ENCODE measurements at regions not wholly inside any gene's neighbourhood (a gene's known extent, or its start where the extent isn't known, plus 50 kb on each side); places are given as distances from the start of the nearest gene placed in this dataset.
"Not testable (repeated sequence)": the region's sequence is repeated elsewhere in the genome, so short reads cannot be mapped to it uniquely, and the experiment has no call there.

DNA sequence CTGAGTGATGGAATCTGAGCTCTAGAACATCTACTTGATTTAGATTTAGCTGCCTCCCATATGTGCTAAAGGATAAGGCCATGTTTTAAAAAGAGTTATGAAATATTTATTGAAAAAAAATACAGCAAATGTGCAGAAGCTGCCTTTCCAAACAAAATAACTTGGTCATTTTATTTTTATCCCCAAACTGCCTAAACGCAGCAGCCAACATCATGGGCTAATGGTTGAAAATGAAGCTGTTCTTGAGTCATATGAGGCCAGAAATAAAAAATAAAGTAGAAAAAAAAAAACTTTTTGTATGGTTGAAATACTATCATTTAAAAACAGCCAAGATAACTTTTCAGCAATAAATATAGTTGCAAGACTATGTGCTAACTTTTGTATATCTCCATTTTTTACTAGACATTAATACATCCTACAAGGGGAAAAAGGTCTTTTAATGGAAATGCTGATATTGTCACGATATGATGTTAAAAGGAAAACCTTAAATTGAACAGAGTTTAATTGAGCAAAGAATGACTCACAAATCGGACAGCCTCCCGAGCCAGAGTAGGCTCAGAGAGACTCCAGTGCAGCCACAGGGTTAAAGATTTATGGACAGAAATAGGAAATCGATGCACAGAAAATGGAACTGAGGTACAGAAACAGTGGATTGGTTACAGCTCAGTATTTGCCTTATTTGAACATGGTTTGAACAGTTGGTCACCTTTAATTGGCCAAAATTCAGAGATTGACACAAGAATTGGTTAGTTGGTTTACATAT, 305.8 kb downstream of the MDFIC start:
- DNase-seq (ENCODE audit: low read depth in 2 of 3, low spot score in 1 of 3): no peak

DNA sequence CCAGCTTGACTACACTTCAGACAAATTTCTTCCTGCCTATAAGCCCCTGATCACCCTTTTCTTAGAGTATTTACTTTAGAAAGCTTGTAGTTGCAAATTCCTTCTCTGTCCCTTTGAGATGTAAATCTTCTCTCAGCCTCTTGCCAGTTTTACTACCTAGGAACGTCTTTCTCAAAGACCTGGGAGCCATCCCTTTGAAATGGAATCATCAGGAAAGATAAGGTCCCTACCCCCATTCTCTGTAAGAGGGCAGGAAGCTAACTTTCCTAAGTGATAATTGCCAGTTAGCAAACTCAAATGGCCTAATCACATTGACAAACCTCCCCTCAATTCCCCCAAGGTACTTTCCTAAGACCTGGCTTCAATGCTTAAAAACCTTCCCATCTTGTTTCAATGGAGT, 304.5 kb downstream of the MDFIC start:
- no peak for DNase-seq (ENCODE audit: low read depth in 2 of 3, low spot score in 1 of 3)

DNA sequence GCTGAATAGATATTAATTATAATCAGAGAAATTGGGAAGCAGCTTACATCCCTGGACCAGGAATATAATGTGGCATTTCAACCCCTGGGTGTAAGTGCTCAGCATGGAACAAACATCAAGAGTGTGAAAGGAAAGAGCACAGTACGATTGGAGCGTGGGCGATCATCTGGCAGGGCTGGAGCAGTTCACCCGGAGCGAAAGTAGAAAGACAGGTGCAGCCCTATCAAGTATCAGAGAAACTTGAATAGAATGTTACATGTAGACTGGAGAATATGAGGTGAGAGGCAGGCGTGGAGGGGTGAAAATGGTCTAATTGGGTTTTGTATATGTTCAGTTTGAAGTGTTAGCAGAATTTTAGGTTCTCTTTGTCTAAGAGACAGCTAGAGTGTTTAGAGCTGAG, 303.0 kb downstream of the MDFIC start:
- no peak for DNase-seq (ENCODE audit: low read depth in 2 of 3, low spot score in 1 of 3)

DNA sequence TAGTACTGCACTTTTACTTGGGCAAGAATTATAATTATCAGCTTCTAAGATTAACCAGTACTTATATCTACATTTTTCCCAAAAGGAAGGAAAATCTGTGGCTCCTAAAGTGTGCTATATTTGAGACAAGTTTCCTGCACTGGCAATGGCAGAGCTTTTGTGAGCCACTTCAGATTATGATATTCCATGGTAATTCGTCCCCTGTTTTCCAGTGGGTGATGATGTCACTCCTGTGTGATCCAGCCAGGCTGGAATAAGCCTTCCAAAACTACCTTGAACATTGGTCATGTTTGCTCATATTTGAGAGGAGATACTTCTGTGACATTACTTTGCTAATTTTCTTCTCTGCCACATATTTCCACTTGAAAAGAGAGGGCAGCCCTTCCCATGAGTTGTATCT, 302.1 kb downstream of the MDFIC start:
- DNase-seq (ENCODE audit: low read depth in 2 of 3, low spot score in 1 of 3): no peak

DNA sequence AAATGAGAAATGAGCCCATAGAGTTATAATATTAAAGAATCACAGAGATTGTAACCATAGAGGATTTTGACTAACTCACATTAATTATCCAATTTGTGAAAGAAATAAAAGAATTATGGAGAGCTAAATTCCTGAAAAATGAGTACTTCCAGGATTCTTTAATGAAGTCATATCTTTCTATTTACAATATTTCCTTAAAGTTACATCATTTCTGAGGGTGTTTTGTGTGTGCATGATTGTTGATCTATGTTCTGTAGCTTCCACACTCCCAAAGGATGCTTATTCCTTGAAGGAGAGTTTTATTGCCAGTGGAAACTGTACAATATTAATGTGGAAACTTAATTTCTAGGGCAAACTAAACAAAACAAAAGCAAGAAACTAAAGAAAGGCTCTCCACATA, 299.6 kb downstream of the MDFIC start:
- DNase-seq (ENCODE audit: low read depth in 2 of 3, low spot score in 1 of 3): no peak

DNA sequence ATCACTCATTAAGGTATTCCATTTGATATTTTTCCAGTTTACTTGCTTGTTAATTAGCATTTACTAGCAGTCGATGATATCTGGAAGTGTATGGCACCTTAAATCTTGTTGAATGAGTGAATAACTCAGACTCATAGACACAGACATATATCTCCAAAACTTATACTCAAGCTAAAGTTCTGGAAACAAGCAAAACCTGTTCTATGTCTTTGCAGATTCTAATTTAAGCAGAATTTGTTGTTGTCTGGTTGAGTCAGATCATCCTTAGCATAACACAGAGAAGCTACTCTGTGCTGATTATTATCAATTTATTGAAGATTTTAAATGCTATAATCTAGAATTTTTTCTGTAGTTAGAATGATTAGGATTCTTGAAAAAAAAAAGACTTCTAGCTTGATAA, 296.2 kb downstream of the MDFIC start:
- no peak for DNase-seq (ENCODE audit: low read depth in 2 of 3, low spot score in 1 of 3)

DNA sequence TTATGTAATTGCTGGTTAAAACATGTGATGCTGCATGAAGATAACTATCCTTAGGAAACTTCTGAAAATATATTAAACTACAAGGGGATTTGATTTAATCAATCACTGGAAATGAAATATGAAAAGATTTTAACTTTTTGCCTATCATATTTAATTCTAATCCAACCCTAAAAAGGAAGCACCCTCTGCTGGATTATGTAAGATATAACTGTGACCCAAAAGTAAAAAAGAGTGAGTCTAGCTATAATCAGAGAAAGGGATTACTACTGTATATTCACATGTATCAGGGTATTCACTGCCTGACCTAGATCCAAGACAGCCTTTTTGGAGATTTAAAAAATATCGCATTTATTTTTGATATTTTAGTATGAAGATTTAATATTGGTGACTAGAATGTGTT, 295.5 kb downstream of the MDFIC start:
- DNase-seq (ENCODE audit: low read depth in 2 of 3, low spot score in 1 of 3): no peak

DNA sequence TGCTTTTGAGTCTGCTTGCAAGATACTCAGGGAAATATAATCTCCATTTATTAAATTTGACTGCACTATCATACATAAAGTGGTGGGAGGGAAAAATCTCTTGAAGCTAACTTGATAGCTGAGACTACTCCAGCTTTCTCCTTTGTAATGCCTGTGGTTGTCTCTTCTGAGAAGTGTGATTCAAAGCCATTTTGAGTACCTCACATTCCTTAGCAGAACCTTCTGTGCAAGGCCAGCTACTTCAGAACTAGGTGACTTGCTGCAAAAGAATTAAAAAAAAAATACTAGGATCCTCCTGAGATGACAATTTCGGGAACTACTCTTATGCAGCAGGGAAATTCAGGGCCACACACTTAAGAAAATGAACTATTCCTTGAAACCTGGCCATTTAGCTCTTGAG, 294.8 kb downstream of the MDFIC start:
- DNase-seq (ENCODE audit: low read depth in 2 of 3, low spot score in 1 of 3): no peak

DNA sequence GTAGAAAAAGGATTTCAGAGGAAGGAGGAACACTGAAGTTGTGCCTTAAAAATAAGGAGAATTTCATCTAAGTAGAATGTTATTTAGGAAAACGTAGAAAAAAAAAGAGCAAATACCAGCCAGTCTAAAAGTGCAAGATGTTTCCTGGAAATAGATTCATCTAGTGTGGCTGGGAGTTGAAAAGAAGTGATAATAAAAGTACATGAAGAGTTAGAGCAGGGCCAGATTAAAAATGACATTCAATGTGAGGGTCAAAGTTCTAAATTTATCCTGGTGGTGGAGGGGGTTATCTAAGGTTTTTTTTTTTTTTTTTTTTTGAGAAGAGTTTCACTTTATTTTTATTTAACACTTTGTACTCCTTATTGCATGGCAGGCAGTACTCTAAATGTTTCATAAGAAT, 289.3 kb downstream of the MDFIC start:
- no peak for DNase-seq (ENCODE audit: low read depth in 2 of 3, low spot score in 1 of 3)

DNA sequence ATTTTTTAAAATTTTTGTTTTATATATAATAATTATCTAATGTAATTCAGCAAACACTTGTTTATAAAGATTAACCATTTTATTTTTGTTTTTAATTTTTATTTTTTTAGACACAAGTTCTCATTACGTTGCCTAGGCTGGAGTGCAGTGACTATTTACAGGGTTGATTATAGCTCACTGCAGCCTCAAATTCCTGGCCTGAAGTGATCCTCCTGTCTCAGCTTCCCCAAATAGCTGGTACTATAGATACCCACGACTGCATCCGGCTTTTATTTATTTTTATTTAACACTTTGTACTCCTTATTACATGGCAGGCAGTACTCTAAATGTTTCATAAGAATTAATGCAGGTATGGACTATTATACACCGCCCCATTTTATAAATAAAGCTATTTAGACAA, 288.7 kb downstream of the MDFIC start:
- no peak for DNase-seq (ENCODE audit: low read depth in 2 of 3, low spot score in 1 of 3)

DNA sequence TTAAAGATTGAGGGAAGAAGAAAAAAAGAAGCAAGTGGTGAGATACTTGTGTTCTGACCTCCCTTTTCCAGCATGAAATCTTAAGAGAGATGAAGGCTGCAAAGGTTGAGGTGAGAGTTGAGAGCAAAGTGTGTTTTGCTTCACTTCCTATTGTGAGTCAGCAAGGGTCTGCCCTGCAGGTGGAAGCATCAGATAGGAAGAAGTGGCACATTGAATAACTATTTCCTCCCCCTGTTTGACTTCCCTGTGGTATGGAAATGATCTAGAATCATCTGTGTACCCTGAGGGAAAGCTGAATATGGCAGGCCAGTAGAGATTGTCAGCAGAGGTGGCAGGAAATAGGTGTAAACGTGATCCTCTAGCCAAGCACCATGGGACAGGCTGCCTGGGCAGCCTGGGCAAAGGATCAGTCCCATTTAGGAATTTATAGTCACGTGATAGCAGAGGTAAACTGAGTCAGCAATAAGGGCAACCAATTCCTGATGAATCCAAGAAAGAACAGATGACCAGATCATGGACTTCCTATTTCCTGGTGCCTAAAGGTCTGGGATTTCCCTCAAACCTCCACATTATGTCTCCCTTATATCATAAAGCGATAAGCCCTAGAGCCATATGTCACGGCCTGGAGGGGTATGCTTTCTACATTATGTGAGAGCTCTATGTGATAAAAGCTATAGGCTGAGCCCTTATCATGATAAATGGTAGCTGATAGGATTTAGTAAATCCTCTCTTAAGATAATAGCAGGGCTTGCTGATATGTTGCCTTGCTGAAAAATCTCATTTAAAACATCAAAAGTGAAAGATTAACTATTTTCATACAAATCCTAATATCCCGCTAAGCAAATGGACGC, 287.0 kb downstream of the MDFIC start:
- DNase-seq (ENCODE audit: low read depth in 2 of 3, low spot score in 1 of 3): no peak

DNA sequence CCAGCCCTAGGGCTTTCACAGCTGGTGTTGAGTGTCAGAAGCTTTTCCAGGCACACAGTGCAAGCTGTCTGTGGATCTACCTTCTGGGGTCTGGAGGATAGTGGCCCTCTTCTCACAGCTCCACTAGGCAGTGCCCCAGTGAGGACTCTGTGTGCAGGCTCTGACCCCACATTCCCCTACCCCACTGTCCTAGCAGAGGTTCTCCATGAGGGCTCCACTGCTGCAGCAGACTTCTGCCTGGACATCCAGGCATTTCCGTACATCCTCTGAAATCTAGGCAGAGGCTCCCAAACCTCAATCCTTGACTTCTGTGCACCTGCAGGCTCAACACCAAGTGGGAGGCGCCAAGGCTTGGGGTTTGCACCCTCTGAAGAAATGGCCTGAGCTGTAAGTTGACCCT, 284.5 kb downstream of the MDFIC start:
- not testable (repeated sequence) for DNase-seq (ENCODE audit: low read depth in 2 of 3, low spot score in 1 of 3)

DNA sequence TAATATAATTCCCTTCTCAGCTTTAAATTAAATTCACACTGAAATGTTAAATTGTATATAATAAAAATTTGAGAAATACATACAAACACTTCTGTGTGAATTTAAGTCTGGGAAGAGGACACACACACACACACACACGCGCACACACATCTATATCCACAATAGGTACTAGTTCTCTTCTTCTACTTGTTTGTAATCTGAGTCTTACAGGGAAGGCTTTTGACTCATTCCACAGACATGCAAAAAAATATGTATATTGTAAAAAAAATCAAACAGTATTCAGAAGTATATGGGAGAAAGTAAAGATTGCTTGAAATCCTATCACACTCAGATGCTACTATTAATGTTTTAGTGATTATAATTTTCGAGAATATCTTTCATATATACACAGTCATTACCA, 276.2 kb downstream of the MDFIC start:
- DNase-seq (ENCODE audit: low read depth in 2 of 3, low spot score in 1 of 3): no peak

DNA sequence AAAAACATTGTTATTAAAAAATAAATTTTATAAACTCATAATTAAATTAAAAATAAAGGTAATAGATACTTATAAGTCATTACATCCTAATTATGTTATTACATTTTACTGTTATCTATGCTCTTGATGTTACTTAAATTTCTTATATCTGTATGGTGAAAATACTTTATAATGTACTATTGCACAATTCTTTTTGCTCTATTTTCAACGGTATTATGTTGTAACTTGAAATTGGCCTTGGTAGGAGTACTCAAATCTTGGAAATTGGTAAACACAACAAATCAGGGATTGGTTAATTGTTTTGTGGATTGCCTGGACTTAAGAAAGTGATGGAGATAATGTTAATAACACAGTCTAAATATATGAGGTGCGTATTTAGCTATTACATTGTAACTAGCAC, 273.3 kb downstream of the MDFIC start:
- DNase-seq (ENCODE audit: low read depth in 2 of 3, low spot score in 1 of 3): no peak

DNA sequence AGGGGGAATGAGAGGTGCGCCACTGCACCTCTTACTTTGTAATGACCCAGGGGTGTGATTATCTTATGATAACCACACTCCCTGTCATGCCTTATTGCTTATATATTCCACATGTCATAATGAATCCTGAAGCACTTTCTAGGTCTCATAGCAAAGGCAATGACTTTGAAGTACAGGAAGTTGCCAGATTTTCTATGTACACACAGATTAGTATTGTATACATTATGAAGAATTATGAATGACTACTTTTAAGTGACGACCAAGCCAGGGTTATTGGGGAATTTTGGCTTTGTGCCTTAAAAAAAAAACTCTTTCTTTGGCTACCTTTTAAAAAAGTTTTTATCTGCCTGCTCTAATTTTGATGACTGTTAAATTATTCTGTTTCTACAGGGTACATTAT, 269.6 kb downstream of the MDFIC start:
- DNase-seq (ENCODE audit: low read depth in 2 of 3, low spot score in 1 of 3): no peak

DNA sequence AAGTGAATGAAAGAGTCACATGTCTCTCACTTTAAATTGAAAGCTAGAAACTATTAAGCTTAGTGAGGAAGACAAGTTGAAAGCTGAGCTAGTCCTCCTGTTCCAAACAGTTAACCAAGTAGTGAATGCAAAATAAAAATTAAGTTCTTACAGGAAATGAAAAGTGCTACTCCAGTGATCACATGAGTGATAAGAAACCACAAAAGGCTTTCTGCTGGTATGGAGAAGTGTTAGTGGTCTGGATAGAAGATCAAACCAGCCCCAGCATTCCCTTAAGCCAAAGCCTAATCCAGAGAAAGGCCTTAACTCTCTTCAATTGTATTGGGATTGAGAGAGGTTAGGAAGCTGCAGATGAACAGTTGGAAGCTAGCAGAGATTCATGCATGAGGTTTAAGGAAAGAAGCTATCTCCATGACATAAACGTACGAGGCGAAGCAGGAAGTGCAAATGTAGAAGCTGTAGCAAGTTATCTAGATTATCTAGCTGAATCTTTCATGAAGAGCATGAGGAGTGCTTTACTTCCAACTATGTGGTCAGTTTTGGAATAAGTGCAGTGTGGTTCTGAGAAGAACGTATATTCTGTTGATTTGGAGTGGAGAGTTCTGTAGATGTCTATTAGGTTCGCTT, 261.6 kb downstream of the MDFIC start:
- no peak for DNase-seq (ENCODE audit: low read depth in 2 of 3, low spot score in 1 of 3)

DNA sequence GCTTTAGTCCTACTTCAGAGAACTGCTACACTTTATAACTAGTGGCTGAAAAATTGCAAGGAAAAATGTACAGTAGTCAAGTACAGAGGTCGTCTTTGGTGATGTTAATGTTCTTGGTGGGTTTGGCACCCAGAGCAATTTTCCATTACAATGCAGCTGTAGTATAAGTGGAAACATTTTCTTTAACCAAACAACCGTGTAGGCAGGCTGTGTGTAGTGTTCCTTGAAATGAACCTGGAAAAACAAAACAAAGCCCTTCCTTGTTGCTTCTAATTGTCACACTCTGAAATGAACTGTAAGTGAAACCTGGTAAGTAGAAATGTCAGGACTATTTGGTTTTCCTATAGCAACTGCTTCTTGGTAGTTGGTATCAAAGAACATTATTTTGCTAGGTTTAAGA, 256.9 kb downstream of the MDFIC start:
- DNase-seq (ENCODE audit: low read depth in 2 of 3, low spot score in 1 of 3): no peak

DNA sequence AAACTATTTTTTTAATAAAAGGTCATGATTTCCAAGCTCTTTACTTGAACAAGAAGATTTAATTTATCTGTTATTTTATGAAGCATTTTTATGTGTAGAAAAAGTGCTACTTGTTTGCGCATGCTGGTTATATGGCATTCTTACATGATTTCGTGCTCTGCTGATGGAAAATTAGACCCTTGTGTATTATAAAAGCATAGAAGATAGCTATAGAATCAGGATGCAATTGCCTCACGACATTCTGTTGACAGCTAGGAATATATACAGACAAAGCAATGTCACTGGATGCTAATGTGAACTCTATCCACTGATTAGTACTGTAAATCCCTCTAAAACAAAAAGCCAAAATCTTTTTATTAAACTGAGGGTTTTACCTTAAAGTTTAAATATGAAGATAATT, 255.9 kb downstream of the MDFIC start:
- no peak for DNase-seq (ENCODE audit: low read depth in 2 of 3, low spot score in 1 of 3)

DNA sequence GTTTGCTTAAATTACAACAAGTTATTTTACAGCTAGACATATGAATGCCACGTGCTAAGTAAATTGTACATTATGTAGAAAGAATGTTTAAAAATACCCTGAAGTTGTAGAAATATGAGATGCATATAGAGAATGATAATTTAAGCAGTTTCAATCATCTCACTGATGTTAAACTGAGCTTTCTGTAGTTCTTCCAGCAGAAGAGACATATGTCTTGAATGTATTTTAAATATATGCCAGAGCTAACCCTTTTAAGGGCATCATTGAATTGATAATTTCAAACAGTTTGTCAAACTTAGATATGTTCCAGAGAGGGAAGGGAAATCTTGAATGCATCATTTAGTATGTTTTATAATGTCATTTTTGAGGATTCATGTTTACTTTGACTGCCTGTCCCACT, 255.2 kb downstream of the MDFIC start:
- DNase-seq (ENCODE audit: low read depth in 2 of 3, low spot score in 1 of 3): no peak

DNA sequence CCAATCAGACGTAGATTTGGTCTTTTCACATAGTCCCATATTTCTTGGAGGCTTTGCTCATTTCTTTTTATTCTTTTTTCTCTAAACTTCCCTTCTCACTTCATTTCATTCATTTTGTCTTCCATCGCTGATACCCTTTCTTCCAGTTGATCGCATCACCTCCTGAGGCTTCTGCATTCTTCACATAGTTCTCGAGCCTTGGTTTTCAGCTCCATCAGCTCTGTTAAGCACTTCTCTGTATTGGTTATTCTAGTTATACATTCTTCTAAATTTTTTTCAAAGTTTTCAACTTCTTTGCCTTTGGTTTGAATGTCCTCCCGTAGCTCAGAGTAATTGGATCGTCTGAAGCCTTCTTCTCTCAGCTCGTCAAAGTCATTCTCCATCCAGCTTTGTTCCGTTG, 250.5 kb downstream of the MDFIC start:
- DNase-seq (ENCODE audit: low read depth in 2 of 3, low spot score in 1 of 3): not testable (repeated sequence)

DNA sequence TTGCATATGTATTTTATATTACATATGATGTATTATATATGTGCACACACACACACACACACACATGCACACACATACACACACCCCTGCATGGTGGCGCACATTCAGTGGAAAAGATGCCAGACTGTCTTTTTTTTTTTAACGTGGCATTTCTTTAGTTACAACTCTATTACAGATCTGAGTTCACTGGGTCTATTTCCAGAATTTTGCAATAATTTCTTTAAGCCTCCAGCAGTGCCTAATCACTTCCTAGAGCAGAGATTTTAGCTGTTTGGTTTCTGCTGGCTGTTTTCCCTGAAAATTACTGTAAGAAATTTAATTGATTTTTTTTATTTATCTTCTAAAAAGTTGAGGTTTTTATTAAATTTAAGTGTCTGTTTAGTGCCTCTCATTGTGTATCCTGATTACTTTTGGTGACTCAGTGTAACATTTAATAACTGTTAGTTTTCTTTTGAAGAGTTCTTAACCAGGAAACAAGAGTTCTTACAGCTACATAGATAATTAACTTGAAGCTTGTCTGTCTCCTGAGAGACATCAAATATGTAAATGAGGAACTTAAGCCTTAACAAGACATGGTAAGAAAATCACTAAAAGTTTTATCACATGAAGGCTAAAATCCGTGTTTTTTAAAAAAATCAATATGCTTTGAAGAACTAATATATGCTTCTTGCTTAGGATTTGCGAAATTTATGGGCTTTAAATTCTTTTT, 232.0 kb downstream of the MDFIC start:
- DNase-seq (ENCODE audit: low read depth in 2 of 3, low spot score in 1 of 3): no peak

DNA sequence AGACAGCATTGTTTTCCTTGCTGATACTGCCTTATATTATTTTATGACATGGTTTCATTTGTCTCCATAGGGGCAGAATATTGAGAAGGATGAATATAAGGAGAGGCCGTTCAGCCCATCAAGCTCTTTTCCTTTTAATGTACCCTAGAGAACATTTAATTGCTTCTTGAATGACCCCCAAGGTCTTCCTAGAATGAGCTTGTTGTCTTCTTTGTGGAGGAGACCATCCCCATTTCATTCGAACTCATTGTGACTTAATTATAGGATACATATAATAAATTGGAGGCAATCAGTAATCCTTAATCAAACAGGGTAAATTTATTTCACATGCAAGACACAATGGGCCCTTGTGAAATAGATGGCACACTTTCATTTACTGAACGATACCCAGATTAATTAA, 231.3 kb downstream of the MDFIC start:
- DNase-seq (ENCODE audit: low read depth in 2 of 3, low spot score in 1 of 3): no peak
